HCT116 (cell line): ENCODE measurements at regions not wholly inside any gene's neighbourhood (a gene's known extent, or its start where the extent isn't known, plus 50 kb on each side); places are given as distances from the start of the nearest gene placed in this dataset.

Experiments used
- ATAC-seq: fragments of 200-7000 bp; cut with Tn5 transposase; 2 replicates; pipeline ENCODE4 v1.9.1; 2020; ENCODE audit warnings: mild to moderate bottlenecking, moderate library complexity
- BruUV-seq: library from RNA; stranded (reverse); fragments of 400-500 nt; replicated peaks from 2 replicates; lab custom pipeline; 2021; lab: Mats Ljungman, UMichigan
- CTCF ChIA-PET: fragments of 300-600 bp; sonication (Branson Sonifier 250); formaldehyde crosslinking; loops from one replicate; lab custom pipeline; 2021; ENCODE audit warnings: antibody characterized with exemption; lab: Charles Lee
- POLR2A ChIA-PET: fragments of 300-600, 350-600 bp; sonication (Branson Sonifier 250); formaldehyde crosslinking; loops from one replicate; lab custom pipeline; 2021; ENCODE audit warnings: antibody characterized with exemption; lab: Charles Lee
- RAD21 ChIA-PET, 2 experiments: fragments of 300-600 bp; sonication (Branson Sonifier 250); formaldehyde crosslinking; loops; one replicate each; lab custom pipeline; 2023; ENCODE audit warnings: low total read pairs in 2 of 2; ENCODE audit not compliant: uncharacterized antibody in 2 of 2, unreplicated experiment in 2 of 2, low non-redundant PET in 1 of 2; lab: Charles Lee
- DNase-seq: peaks from one replicate; pipeline ENCODE4 v3.0.0-alpha.2; 2010; ENCODE audit warnings: low read depth, low spot score
- H2AFZ ChIP-seq: fragments of 200-600 bp; shearing (Covaris generic), sonication (generic); 2 replicates; pipeline ENCODE4 v1.6.1; 2017; ENCODE audit warnings: low read depth, mixed run types, mixed read lengths, antibody characterized with exemption, low read length; ENCODE audit not compliant: poor library complexity, severe bottlenecking
- H3K27ac ChIP-seq: 2 replicates; pipeline ENCODE4 v1.5.1; 2012; ENCODE audit warnings: low read depth, low read length
- H3K27me3 ChIP-seq: fragments of 200-600 bp; sonication (generic); 2 replicates; pipeline ENCODE4 v1.6.1; 2016; ENCODE audit warnings: mixed run types, low read length, mixed read lengths; ENCODE audit not compliant: insufficient read depth
- H3K36me3 ChIP-seq, 2 experiments: fragments of 200-500 bp in 1 of 2; fragments of 200-600 bp in 1 of 2; sonication (Bioruptor generic) in 1 of 2; sonication (generic) in 1 of 2; 2 replicates each; pipeline versions ENCODE4 v1.5.1 to v1.6.1; 2014 to 2016; ENCODE audit warnings: low read length in 2 of 2, inconsistent platforms in 1 of 2, mixed read lengths in 1 of 2, mixed run types in 1 of 2; ENCODE audit not compliant: insufficient read depth in 2 of 2, control insufficient read depth in 1 of 2
- H3K4me1 ChIP-seq, 2 experiments: fragments of 200-600 bp in 1 of 2; sonication (generic) in 1 of 2; 2 replicates each; pipeline versions ENCODE4 v1.5.1 to v1.6.1; 2012 to 2017; ENCODE audit warnings: low read length in 2 of 2, inconsistent platforms in 1 of 2, mild to moderate bottlenecking in 1 of 2, mixed read lengths in 1 of 2, mixed run types in 1 of 2, moderate library complexity in 1 of 2; ENCODE audit not compliant: insufficient read depth in 2 of 2, control insufficient read depth in 1 of 2
- H3K4me2 ChIP-seq: fragments of 200-600 bp; sonication (generic); 2 replicates; pipeline ENCODE4 v1.6.1; 2017; ENCODE audit warnings: mixed run types, low read length, mixed read lengths
- H3K4me3 ChIP-seq, 2 experiments: fragments of 200-600 bp in 1 of 2; sonication (generic) in 1 of 2; replicated peaks in 1 of 2; 2 replicates each; pipeline ENCODE4 v1.5.1; 2011 to 2016; ENCODE audit warnings: low read length in 2 of 2, control low read depth in 1 of 2, low read depth in 1 of 2, mild to moderate bottlenecking in 1 of 2, mixed read lengths in 1 of 2, mixed run types in 1 of 2
- H3K79me2 ChIP-seq: fragments of 200-600 bp; sonication (generic); 2 replicates; pipeline ENCODE4 v1.6.1; 2017; ENCODE audit warnings: mild to moderate bottlenecking, mixed run types, low read length, moderate library complexity, mixed read lengths; ENCODE audit not compliant: insufficient read depth
- H3K9ac ChIP-seq: fragments of 200-600 bp; sonication (generic); 2 replicates; pipeline ENCODE4 v1.6.1; 2016; ENCODE audit warnings: low read length, mixed read lengths
- H3K9me2 ChIP-seq: fragments of 200-600 bp; sonication (generic), shearing (Covaris generic); 2 replicates; pipeline ENCODE4 v1.6.1; 2017; ENCODE audit warnings: mixed run types, mild to moderate bottlenecking, moderate library complexity; ENCODE audit not compliant: insufficient read depth
- H3K9me3 ChIP-seq, 2 experiments: fragments of 200-500 bp in 1 of 2; fragments of 200-600 bp in 1 of 2; sonication (Bioruptor generic) in 1 of 2; sonication (generic) in 1 of 2; 2 replicates each; pipeline ENCODE4 v1.6.1; 2014 to 2017; ENCODE audit warnings: low read length in 2 of 2, mixed read lengths in 2 of 2, inconsistent platforms in 1 of 2, low read depth in 1 of 2, mild to moderate bottlenecking in 1 of 2, mixed run types in 1 of 2, moderate library complexity in 1 of 2; ENCODE audit not compliant: control insufficient read depth in 1 of 2, insufficient read depth in 1 of 2
- H4K20me1 ChIP-seq: fragments of 200-600 bp; sonication (generic), shearing (Covaris generic); 2 replicates; pipeline ENCODE4 v1.6.1; 2017; ENCODE audit warnings: mixed run types, mild to moderate bottlenecking, moderate library complexity; ENCODE audit not compliant: insufficient read depth
- ATF3 ChIP-seq: IDR thresholded peaks from 2 replicates; pipeline ENCODE4 v1.6.1; 2012
- CBX3 ChIP-seq: IDR thresholded peaks from 2 replicates; pipeline ENCODE4 v1.6.1; 2012; ENCODE audit warnings: low read depth
- CEBPB ChIP-seq: IDR thresholded peaks from 2 replicates; pipeline ENCODE4 v1.6.1; 2012; ENCODE audit warnings: low read depth
- CTCF ChIP-seq, 3 experiments: fragments of 200-600 bp in 1 of 3; sonication (generic) in 1 of 3; IDR thresholded peaks in 2 of 3; conservative IDR thresholded peaks in 1 of 3; 2 replicates each; pipeline ENCODE4 v1.5.1; 2012 to 2017; ENCODE audit warnings: low read depth in 2 of 3, low read length in 2 of 3, antibody characterized with exemption in 1 of 3, borderline replicate concordance in 1 of 3, control low read depth in 1 of 3, mild to moderate bottlenecking in 1 of 3, mixed read lengths in 1 of 3, mixed run types in 1 of 3, moderate library complexity in 1 of 3; ENCODE audit not compliant: insufficient read depth in 1 of 3
- EGR1 ChIP-seq: IDR thresholded peaks from 2 replicates; pipeline ENCODE4 v1.6.1; 2012; ENCODE audit warnings: low read depth
- ELF1 ChIP-seq: IDR thresholded peaks from 2 replicates; pipeline ENCODE4 v1.6.1; 2012; ENCODE audit warnings: low read depth, borderline replicate concordance
- FOSL1 ChIP-seq: IDR thresholded peaks from 2 replicates; pipeline ENCODE4 v1.6.1; 2012; ENCODE audit warnings: low read depth
- MAX ChIP-seq: IDR thresholded peaks from 2 replicates; pipeline ENCODE4 v1.6.1; 2012
- POLR2A ChIP-seq: IDR thresholded peaks from 2 replicates; pipeline ENCODE4 v1.7.0; 2011; ENCODE audit warnings: borderline replicate concordance; ENCODE audit not compliant: insufficient read depth, insufficient read length; ENCODE audit errors: extremely low read depth
- POLR2AphosphoS5 ChIP-seq: IDR thresholded peaks from 2 replicates; pipeline ENCODE4 v1.6.1; 2011; ENCODE audit warnings: mild to moderate bottlenecking, low read depth, low read length, moderate library complexity
- RAD21 ChIP-seq: IDR thresholded peaks from 2 replicates; pipeline ENCODE4 v1.6.1; 2012; ENCODE audit warnings: low read depth, mild to moderate bottlenecking
- SIN3A ChIP-seq: IDR thresholded peaks from 2 replicates; pipeline ENCODE4 v1.6.1; 2012; ENCODE audit warnings: low read depth
- SP1 ChIP-seq: IDR thresholded peaks from 2 replicates; pipeline ENCODE4 v1.6.1; 2012; ENCODE audit warnings: low read depth
- SRF ChIP-seq: IDR thresholded peaks from 2 replicates; pipeline ENCODE4 v1.6.1; 2012; ENCODE audit warnings: low read depth
- TCF7L2 ChIP-seq: IDR thresholded peaks from 2 replicates; pipeline ENCODE4 v1.7.0; 2011; ENCODE audit warnings: borderline replicate concordance, inconsistent platforms; ENCODE audit not compliant: insufficient read depth, insufficient read length; ENCODE audit errors: extremely low read depth
- YY1 ChIP-seq: IDR thresholded peaks from 2 replicates; pipeline ENCODE4 v1.6.1; 2011; ENCODE audit warnings: low read length, low read depth, moderate library complexity, mild to moderate bottlenecking; ENCODE audit not compliant: insufficient replicate concordance; ENCODE audit errors: extremely low read depth
- ZBTB33 ChIP-seq: IDR thresholded peaks from 2 replicates; pipeline ENCODE4 v1.6.1; 2011; ENCODE audit warnings: mild to moderate bottlenecking, low read length, moderate library complexity; ENCODE audit not compliant: insufficient replicate concordance; ENCODE audit errors: extremely low read depth
- intact Hi-C: fragments of 100-400 bp; cut with micrococcal nuclease; formaldehyde crosslinking; loops from 2 replicates; pipeline ENCODE4 v1.10.0; 2022

GRCh38 chr11:115942011-115942410, 437.8 kb upstream of the CADM1 start:
- Histone ChIP-seq H3K27me3 (no peaks in the 10 kb centered on the region), H3K9ac (no peak overlapping the region), H3K9me3 (peaks cover 0 to 3% of the 10 kb centered on the region in 2 experiments; a peak in 1 of 4 replicates), H3K4me2 (no peak overlapping the region), H4K20me1 (no peaks in the 10 kb centered on the region), H3K36me3 (no peaks in the 10 kb centered on the region), H3K79me2 (no peaks in the 10 kb centered on the region), H3K4me3 (no peak overlapping the region), H3K9me2 (no peaks in the 10 kb centered on the region), H2AFZ (no peak overlapping the region), H3K4me1 (no peaks in the 10 kb centered on the region), H3K27ac (no peak overlapping the region)
- DNase-seq = no peak
- ChIA-PET RAD21 (no interaction called here), POLR2A (no interaction called here), CTCF (no interaction called here)
- intact Hi-C loops = no loop called here
- no TSS peak for BruUV-seq
- ATAC-seq = no peak
- TF ChIP-seq POLR2A (no peak), POLR2AphosphoS5 (no peak), ATF3 (no peak)

GRCh38 chr11:115941481-115941993, 437.3 kb upstream of the CADM1 start:
- no peak for ATAC-seq
- ChIA-PET POLR2A (no interaction called here), RAD21 (no interaction called here), CTCF (no interaction called here)
- Histone ChIP-seq H3K9ac (no peak overlapping the region), H3K27ac (no peak overlapping the region), H3K9me2 (no peaks in the 10 kb centered on the region), H3K27me3 (no peaks in the 10 kb centered on the region), H2AFZ (no peak overlapping the region), H3K4me2 (no peak overlapping the region), H3K4me1 (no peaks in the 10 kb centered on the region), H3K9me3 (peaks cover 0 to 3% of the 10 kb centered on the region in 2 experiments; a peak in 1 of 4 replicates), H4K20me1 (no peaks in the 10 kb centered on the region), H3K79me2 (no peaks in the 10 kb centered on the region), H3K36me3 (no peaks in the 10 kb centered on the region), H3K4me3 (no peak overlapping the region)
- no TSS peak for BruUV-seq
- intact Hi-C loops = no loop called here
- no peak for DNase-seq
- TF ChIP-seq SRF (no peak), EGR1 (no peak), CEBPB (no peak), CBX3 (no peak), ELF1 (no peak), CTCF (IDR thresholded peaks at IDR 0.05 in 2 of 3, conservative IDR thresholded peaks at IDR 0.05 in 1 of 3; ENCODE audit: borderline replicate concordance in 1 of 3, insufficient read depth in 1 of 3, low read depth in 2 of 3, low read length in 2 of 3) (no peak), RAD21 (no peak), ATF3 (no peak), SIN3A (no peak), TCF7L2 (no peak), MAX (no peak), YY1 (no peak), ZBTB33 (no peak), POLR2AphosphoS5 (no peak), FOSL1 (no peak), SP1 (no peak)
